ENCODE measurements at regions not wholly inside any gene's neighbourhood (a gene's known extent, or its start where the extent isn't known, plus 50 kb on each side); places are given as distances from the start of the nearest gene placed in this dataset.

DNA sequence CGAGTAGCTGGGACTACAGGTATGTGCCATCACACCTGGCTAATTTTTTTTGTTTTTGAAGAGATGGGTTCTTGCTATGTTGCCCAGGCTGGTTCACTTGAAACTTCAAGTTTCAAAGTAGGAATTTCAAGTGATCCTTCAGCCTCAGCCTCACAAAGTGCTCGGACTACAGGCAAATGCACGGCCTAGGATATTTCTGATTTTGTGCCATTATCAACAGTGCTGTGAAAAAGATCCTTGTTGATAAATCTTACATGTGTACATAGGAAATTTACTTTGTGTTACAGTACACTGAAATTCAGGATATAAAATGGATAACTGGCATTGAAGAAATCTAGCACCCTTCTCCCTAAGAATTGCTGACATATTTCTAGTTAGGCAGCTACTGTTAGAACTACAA is 184.6 kb upstream of the PRDM1 start:
- DNase-seq, result no peak

DNA sequence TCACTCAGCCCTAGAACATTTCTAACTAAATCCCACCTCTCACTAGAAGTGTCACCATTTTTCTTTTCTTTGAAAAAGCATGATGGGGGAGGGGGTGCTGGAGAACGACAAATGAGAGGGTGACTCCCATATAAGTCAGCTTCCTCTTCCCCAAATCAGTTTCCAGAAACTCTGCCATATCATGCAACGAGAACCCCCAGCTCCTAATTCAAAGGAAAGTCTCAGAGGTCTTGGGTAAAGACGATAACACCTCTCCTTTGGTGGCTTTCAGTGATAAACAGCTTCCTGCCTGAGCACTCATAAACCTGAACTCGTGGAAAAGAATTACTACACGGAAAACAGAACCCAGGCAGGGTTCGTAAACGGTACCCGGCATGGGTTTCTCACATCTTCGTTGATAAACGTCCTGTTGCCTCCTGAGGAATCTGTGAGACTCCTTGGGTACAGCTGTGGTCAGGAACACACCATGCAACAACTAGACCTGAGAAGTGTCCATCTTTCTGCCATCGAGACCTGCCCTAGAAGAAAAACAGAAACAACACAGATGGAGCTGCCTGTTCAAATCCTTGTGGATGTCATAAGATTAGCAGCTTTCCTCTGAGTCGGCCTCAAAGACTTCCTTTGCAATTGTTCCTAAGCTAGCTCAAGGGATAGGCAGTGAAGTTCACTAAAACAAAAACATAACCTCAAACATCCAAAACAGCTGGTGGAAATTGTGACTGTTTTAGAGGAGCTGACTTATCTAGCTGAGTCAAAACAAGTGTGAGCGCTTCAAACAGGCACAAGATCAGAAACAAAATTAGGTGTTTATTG is 185.8 kb upstream of the PRDM1 start:
- DNase-seq, result no peak

GRCh38 chr6:105898286-105898685 is 187.8 kb upstream of the PRDM1 start:
- no peak for DNase-seq

DNA sequence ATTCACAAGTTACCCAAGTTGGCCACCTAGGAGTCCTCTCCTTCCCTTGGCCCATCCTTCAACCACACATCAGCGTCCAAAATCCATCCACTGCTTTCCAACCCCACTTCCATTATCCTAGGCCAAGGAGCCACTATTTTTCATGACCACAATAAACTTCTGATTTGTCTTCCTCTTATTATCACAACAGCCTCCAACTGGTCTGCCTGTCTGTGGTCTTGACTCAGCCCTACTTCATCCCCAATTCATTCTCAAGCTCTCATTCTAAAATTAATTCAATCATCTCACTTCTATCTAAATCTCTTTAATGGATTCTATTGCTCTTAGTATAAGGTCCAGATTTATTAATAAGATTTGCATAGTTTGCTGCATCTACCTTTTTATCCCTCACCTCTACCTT is 189.0 kb upstream of the PRDM1 start:
- DNase-seq, result no peak

DNA sequence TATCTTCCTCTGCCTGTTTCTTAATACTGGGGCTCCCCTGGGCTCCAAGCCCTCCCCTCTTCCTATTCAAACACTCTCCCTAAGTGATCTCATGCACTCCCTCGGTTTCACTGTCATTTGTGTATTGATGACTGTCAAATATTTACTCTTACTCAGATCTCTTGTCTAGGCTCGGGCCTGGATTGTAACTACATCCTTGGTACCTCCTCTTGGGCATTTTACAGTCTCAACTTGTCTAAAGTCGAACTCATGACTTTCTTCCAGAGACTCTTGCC is 189.4 kb upstream of the PRDM1 start:
- DNase-seq, result no peak

GRCh38 chr6:105896052-105896820 is 189.9 kb upstream of the PRDM1 start:
- DNase-seq, result no peak

DNA sequence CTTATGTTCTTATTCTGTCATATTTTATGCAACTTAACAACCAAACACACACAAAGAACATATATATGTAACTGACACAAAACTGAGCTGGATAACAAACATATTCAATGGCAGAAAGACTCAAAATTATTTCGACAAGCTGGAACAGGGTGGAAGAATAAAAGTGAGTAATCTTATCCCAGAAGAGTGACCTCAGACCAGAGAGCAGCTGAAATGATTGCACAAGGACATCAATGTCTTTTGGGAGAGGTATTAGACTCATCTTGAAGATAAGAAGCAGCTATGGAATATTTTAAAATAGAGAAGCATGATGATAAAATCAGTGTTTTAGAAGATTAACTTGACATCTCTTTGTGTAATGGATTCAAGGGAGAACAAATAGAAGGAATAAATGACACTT is 191.6 kb upstream of the PRDM1 start:
- DNase-seq, result no peak

- no peak for DNase-seq
Observed at GRCh38 chr6:105893741-105894140, 192.4 kb upstream of the PRDM1 start.

- DNase-seq, result no peak
Observed at GRCh38 chr6:105892577-105893262, 193.4 kb upstream of the PRDM1 start.

GRCh38 chr6:105890521-105891244 is 195.5 kb upstream of the PRDM1 start:
- DNase-seq, result no peak

DNA sequence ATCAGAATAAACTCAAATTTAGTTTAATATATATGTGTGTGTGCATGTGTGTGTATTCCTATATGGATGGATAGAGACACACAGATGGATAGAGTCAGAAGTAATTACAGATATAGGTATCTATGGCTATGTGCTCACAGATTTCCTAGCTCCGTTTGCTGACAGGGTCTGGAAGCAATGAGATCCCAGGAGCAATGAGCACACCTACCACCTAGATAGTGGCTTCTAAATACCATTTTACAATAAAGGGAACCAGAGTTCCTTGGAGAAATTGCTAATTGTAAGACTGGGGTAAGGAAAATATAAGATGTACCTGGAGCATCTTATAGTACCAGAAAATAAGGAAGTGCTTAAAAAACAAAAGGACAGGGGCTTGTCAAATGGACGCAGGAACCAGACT is 196.2 kb upstream of the PRDM1 start:
- no peak for DNase-seq

GRCh38 chr6:105886814-105887544 is 199.2 kb upstream of the PRDM1 start:
- no peak for DNase-seq

- no peak for DNase-seq
Observed at GRCh38 chr6:105886066-105886813, 199.9 kb upstream of the PRDM1 start.

DNA sequence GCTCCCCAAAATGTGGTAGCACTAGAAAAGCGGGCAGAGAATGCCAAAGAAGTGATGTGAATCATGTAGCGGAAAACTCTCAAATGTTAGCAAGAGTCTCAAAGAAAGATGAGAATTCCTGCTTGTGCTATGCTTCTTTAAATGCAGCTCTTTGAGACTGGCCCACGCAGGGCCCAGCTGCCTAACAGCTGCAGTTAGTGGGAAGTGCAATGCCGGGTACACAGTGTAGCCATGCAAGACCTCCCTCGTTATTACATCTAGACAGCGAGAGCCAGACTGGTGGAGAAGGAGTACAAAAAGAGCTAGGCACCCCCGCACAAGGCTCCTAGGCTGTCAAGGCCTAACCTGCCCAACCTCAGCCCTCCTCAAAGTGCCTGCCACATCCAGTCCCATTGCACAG is 201.7 kb upstream of the PRDM1 start:
- DNase-seq, result no peak

DNA sequence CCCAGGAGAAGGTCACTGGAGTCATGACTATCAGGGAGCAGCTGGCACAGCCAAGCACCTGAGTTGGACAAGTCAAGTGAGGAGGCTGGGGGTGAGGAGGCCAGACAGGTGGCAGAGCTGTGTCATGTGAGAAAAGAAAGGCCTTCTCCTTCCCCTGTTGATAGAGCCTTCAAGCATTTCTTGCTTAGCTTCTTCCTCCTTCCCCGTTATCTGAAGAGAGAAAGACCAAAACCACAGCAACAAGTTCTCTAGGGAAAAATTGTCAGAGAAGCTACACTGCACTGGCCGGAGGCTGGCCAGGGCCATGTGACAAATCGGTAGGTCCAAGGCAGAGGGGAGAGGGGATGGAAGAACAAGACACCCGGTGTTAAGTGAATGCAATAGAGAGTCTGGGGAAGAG is 202.1 kb upstream of the PRDM1 start:
- DNase-seq, result no peak

DNA sequence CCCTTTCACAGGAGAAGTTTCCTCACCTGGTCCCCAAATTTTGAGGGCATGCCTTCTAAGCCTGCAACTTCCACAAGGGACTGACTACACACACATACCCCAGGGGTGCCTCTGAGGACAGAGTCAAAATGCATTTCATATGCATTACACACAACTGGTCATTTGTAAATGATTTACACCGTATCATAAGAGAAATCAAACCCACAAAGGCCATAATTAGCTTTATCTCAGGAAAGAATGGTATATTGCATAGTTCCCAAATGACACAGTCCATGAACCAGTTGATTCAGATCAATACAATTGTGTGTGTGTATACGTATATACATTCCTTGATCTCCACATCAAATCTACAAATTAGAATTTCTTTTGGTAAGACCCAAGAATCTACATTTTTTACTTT is 203.3 kb upstream of the PRDM1 start:
- DNase-seq, result no peak

- DNase-seq, result no peak
Observed at GRCh38 chr6:105882121-105882803, 203.9 kb upstream of the PRDM1 start.

DNA sequence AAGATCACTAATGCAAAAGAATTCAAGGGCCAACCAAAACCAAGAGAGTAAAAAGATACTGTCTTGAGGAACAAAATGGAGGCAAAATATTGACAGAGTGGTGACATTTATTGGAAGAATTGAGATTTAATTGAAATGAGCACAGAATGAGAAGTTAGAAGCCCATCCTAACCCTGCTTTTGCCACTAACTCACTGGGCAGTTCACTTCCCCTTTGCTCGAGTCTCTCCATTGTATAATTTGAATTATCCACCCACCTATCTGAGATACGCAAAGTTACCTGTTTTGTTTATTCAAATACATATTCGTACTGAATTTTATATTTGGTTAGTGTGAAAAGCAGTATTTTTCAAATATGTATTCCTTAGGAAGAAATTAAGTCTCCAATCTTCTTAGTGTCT is 204.5 kb upstream of the PRDM1 start:
- DNase-seq, result no peak

- DNase-seq, result no peak
Observed at GRCh38 chr6:105880030-105880492, 206.1 kb upstream of the PRDM1 start.

GRCh38 chr6:105879146-105879545 is 207.0 kb upstream of the PRDM1 start:
- DNase-seq, result no peak

GRCh38 chr6:105875974-105876640 is 210.0 kb upstream of the PRDM1 start:
- DNase-seq, result no peak

All from GOT3 (cell line).